Endodermal cell (in vitro differentiated cells): ENCODE measurements at regions not wholly inside any gene's neighbourhood (a gene's known extent, or its start where the extent isn't known, plus 50 kb on each side); places are given as distances from the start of the nearest gene placed in this dataset.

Source experiments
- DNase-seq: peaks from one replicate; pipeline ENCODE4 v3.0.0-alpha.2; 2017
- H3K27ac ChIP-seq: 2 replicates; pipeline ENCODE4 v1.5.1; 2013; ENCODE audit warnings: mild to moderate bottlenecking, low read depth, low read length, moderate library complexity
- H3K27me3 ChIP-seq: 2 replicates; pipeline ENCODE4 v1.6.1; 2013; ENCODE audit warnings: mild to moderate bottlenecking, low read length, moderate library complexity; ENCODE audit not compliant: insufficient read depth, control insufficient read depth, poor library complexity, severe bottlenecking
- H3K36me3 ChIP-seq: 2 replicates; pipeline ENCODE4 v1.7.0; 2013; ENCODE audit warnings: mild to moderate bottlenecking, low read length, moderate library complexity; ENCODE audit not compliant: control insufficient read depth, insufficient read depth
- H3K4me1 ChIP-seq: one replicate; pipeline ENCODE4 v1.7.0; 2013; ENCODE audit warnings: low read length; ENCODE audit not compliant: control insufficient read depth, insufficient read depth
- H3K4me3 ChIP-seq: 2 replicates; pipeline ENCODE4 v1.5.1; 2013; ENCODE audit warnings: mild to moderate bottlenecking, low read length, moderate library complexity
- H3K9ac ChIP-seq: 2 replicates; pipeline ENCODE4 v1.6.1; 2013; ENCODE audit warnings: mild to moderate bottlenecking, low read length, moderate library complexity; ENCODE audit not compliant: poor library complexity, severe bottlenecking; ENCODE audit errors: extremely low read depth
- H3K9me3 ChIP-seq: 2 replicates; pipeline ENCODE4 v1.6.1; 2013; ENCODE audit warnings: mild to moderate bottlenecking, low read length, moderate library complexity; ENCODE audit not compliant: control insufficient read depth
- H3K27ac Mint-ChIP-seq: 2 replicates; pipeline ENCODE4 v1.8.0; 2020; ENCODE audit warnings: mixed read lengths
- H3K27me3 Mint-ChIP-seq: 2 replicates; pipeline ENCODE4 v1.8.0; 2021; ENCODE audit warnings: mild to moderate bottlenecking, mixed read lengths; ENCODE audit not compliant: insufficient read depth
- H3K36me3 Mint-ChIP-seq: 2 replicates; pipeline ENCODE4 v1.8.0; 2020; ENCODE audit warnings: low read depth, mixed read lengths
- H3K4me1 Mint-ChIP-seq: 2 replicates; pipeline ENCODE4 v1.8.0; 2020; ENCODE audit warnings: mixed read lengths
- H3K4me3 Mint-ChIP-seq: 2 replicates; pipeline ENCODE4 v1.8.0; 2020; ENCODE audit warnings: mild to moderate bottlenecking, moderate library complexity, mixed read lengths
- H3K9me3 Mint-ChIP-seq: 2 replicates; pipeline ENCODE4 v1.8.0; 2020; ENCODE audit warnings: mild to moderate bottlenecking, mixed read lengths
- CTCF ChIP-seq: fragments of 200-600 bp; sonication (generic); conservative IDR thresholded peaks from 2 replicates; pipeline ENCODE4 v1.5.0; 2021; ENCODE audit warnings: antibody characterized with exemption, mild to moderate bottlenecking
- WGBS, 2 experiments: methylation state at CpG; one replicate each; pipeline versions ENCODE4 v1.1.5 to v1.1.7; 2013; ENCODE audit warnings: missing lambda C conversion rate in 2 of 2, mixed read lengths in 1 of 2; ENCODE audit not compliant: insufficient coverage in 1 of 2, insufficient read length in 1 of 2; 5-methylcytosine and 5-hydroxymethylcytosine counted together

- no peak overlapping the region for H3K9ac ChIP-seq
- H3K9me3 Mint-ChIP-seq = no peaks in the 10 kb centered on the region
- DNase-seq = no peak
- H3K27me3 Mint-ChIP-seq = no peaks in the 10 kb centered on the region
- H3K9me3 ChIP-seq = no peaks in the 10 kb centered on the region
- no peak overlapping the region for H3K27ac Mint-ChIP-seq
- H3K4me3 ChIP-seq = no peak overlapping the region
- H3K36me3 Mint-ChIP-seq = no peaks in the 10 kb centered on the region
- 0% methylated on average over 1 of the region's 2 CpGs; no CpG with 5 or more reads in 1 of the 2 experiments for WGBS, 2 experiments
- no peaks in the 10 kb centered on the region for H3K4me1 Mint-ChIP-seq
- TF ChIP-seq CTCF = no peak
- H3K27ac ChIP-seq = no peak overlapping the region
- H3K27me3 ChIP-seq = no peaks in the 10 kb centered on the region
- H3K4me1 ChIP-seq = no peaks in the 10 kb centered on the region
- no peaks in the 10 kb centered on the region for H3K36me3 ChIP-seq
- no peak overlapping the region for H3K4me3 Mint-ChIP-seq
Observed at GRCh38 chr5:24712947-24713346, 68.2 kb upstream of the CDH10 start.

- no peak overlapping the region for H3K9ac ChIP-seq
- Mint-ChIP-seq H3K4me1 (no peaks in the 10 kb centered on the region), H3K27ac (no peak overlapping the region), H3K4me3 (no peak overlapping the region), H3K27me3 (no peaks in the 10 kb centered on the region), H3K36me3 (no peaks in the 10 kb centered on the region), H3K9me3 (no peaks in the 10 kb centered on the region)
- TF ChIP-seq CTCF = no peak
- no peaks in the 10 kb centered on the region for H3K9me3 ChIP-seq
- no peaks in the 10 kb centered on the region for H3K4me1 ChIP-seq
- H3K27me3 ChIP-seq = no peaks in the 10 kb centered on the region
- WGBS, 2 experiments = 100% methylated on average over 1 of the region's 1 CpG; no CpG with 5 or more reads in 1 of the 2 experiments
- no peak overlapping the region for H3K27ac ChIP-seq
- H3K36me3 ChIP-seq = no peaks in the 10 kb centered on the region
- H3K4me3 ChIP-seq = no peak overlapping the region
- DNase-seq = no peak
Observed at GRCh38 chr5:24712047-24712446, 67.3 kb upstream of the CDH10 start.

GRCh38 chr5:24703934-24704333 is 59.2 kb upstream of the CDH10 start:
- DNase-seq = no peak
- H3K27ac ChIP-seq = no peak overlapping the region
- Mint-ChIP-seq H3K9me3 (no peaks in the 10 kb centered on the region), H3K27me3 (no peaks in the 10 kb centered on the region), H3K36me3 (no peaks in the 10 kb centered on the region), H3K4me1 (peaks cover 11% of the 10 kb centered on the region), H3K4me3 (no peak overlapping the region), H3K27ac (no peak overlapping the region)
- H3K4me1 ChIP-seq = no peaks in the 10 kb centered on the region
- no peak overlapping the region for H3K9ac ChIP-seq
- no peaks in the 10 kb centered on the region for H3K9me3 ChIP-seq
- H3K36me3 ChIP-seq = no peaks in the 10 kb centered on the region
- no peak for TF ChIP-seq CTCF
- H3K4me3 ChIP-seq = no peak overlapping the region
- H3K27me3 ChIP-seq = no peaks in the 10 kb centered on the region
